AG20443 (cell line): ENCODE measurements at regions not wholly inside any gene's neighbourhood (a gene's known extent, or its start where the extent isn't known, plus 50 kb on each side); places are given as distances from the start of the nearest gene placed in this dataset.

Experiments
- DNase-seq: peaks from one replicate; pipeline ENCODE4 v3.0.0; 2012; ENCODE audit warnings: low spot score, mixed read lengths

- no peak for DNase-seq
Measured at GRCh38 chr17:79369001-79369400, 241.8 kb downstream of the RBFOX3 start.

- no peak for DNase-seq
Measured at GRCh38 chr17:79368521-79368920, 242.3 kb downstream of the RBFOX3 start.

DNA sequence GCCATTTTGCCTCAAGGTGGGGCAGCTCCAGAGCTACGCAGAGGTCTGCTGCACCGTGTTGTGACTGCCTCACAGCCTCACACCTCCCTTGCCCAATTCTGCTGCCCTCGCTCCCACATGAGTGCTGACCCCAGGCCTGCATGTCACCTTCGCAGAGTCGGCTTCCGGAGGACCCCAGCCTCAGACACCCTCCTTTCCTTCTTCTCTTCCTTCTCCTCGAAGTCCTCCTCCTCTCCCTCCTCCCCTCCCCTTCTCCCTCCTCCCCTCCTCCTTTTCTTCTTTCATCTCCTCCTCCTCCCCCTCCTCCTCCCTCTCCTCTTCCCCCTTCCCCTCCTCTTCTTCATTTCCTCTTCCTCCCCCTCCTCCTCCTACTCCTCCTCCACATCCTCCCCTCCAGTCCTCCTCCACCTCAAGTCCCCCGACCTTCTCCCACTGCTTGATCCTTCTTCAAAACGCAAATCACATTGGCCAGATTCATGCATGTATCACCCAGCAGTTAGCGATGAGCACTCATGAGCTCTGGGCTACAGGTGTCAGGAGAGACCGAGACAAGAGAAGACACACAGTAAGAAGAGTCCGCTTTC is 243.8 kb downstream of the RBFOX3 start:
- DNase-seq = no peak

- no peak for DNase-seq
Measured at GRCh38 chr17:79365836-79366770, 244.7 kb downstream of the RBFOX3 start.

DNA sequence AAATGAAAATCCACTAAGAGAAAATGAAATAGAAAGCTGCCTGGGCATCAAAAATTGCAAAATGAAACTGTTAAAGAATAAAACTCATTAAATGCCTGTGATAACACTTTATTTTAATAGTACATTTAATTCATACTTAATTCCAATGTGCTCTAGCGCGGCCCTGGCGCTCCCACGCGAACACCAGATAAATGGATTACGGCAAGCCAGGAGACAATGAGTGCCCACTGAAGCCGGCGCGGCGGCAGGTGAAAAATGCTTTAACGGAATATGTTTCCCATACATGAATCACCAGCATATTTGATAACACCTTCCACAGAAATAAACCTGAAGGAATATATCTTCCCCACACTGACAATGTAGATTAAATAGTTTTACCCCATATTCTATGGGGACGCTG is 245.5 kb downstream of the RBFOX3 start:
- no peak for DNase-seq

DNA sequence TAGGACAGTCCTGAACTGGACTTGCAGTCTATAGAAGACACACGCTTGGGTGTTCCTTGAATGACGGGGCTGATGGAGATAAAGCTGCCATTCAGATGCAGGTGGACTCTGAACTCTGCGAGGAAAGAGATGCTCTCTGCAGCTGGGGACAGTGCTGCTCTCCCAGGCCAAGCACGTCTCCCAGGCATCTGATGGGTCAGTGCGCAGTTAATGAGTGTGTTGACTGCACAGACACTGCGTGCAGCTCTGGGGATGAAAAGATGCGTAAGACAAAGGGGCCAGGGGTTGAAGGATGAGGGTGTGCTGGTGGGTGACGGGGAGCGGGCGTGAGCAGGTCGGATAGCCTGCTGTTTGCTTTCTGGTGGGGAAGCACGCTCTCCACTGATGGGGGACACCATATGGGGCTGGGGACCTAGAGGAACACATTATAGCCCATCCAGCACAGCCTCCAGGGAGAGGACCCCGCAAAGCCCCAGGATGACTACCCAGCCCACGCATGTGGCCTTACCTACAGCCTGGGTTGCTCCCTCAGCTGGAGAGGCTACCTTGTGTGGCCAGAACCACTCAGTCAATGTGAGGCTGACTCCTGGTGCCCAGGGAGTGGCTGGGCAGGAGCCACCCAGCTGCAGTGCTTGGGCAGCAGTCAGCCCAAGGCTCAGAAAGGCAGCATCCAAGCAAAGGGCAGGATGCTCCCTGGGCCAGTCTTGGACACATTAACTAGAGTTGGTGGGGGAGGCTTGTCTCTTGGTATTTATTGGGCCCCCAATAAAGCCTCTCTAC is 246.3 kb downstream of the RBFOX3 start:
- DNase-seq = no peak

GRCh38 chr17:79363552-79364275 is 247.1 kb downstream of the RBFOX3 start:
- no peak for DNase-seq

DNA sequence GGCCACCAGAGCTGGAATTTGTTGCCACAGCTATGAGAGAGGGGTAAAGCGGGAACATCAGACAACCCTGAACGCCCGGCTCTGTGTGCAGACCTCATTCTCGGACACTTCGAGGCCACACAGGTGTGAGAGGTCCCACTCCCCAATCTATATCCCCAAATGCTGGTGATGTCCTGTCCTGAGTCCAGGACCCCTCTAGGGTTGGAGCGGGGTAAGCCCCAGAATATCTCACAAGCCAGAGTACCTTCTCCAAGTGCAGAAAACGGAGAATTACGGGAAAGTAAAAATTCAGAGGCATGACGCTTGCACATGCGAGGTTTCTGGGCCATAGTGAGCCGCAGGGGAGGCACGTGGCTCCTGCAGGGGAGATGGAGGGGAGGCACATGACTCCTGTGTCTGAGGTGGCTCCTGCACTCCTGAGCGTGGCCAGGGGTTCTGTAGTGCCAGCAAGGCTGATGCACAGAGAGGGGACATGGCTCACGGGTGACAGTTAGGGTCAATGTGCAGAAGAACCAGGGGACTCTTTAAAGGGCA is 248.0 kb downstream of the RBFOX3 start:
- no peak for DNase-seq

DNA sequence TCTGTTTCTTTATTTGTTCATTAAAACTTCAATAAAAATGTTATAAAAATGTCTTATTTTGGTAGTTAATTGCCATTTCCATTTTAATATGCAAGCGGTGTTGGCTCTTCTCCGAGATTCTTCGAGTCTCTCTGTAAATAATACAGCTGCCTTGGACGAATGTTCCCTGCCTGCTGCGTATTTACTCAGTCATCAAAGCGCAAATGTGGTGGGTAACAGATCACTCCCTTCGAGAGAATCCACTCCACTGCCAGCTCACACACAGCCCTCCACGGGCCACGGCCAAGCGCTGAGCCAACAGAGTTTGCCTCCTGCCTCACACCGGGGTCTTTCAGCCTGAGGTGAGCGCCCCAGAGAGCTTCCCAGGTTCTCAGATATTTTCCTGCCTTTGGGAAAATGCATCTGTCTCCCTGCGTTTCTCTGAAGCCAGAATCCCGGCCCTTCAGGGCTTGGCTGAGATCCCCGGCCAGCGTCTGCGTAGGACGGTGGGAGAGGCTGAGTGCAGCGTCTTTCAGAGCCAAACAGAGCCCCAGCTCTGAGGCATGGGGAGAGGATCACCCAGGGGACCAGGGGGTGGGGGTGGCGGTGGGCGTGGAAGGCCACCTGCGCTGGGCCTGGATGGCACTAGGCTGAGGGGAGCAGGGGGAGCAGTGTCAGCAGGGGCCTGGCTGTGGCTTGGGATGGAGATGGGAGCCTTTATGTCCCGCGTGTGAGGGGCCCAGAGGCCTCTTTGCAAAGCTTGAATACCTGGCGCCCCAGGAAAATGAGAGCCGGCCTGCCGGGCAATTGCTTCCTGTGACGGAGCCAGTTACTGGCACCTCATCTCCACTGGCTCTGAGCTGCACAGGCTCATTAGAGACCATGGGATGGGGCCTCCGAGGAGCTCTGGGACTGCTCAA is 248.7 kb downstream of the RBFOX3 start:
- DNase-seq = no peak

- no peak for DNase-seq
Measured at GRCh38 chr17:79361221-79361734, 249.6 kb downstream of the RBFOX3 start.

- DNase-seq = no peak
Measured at GRCh38 chr17:79360196-79360595, 250.7 kb downstream of the RBFOX3 start.

DNA sequence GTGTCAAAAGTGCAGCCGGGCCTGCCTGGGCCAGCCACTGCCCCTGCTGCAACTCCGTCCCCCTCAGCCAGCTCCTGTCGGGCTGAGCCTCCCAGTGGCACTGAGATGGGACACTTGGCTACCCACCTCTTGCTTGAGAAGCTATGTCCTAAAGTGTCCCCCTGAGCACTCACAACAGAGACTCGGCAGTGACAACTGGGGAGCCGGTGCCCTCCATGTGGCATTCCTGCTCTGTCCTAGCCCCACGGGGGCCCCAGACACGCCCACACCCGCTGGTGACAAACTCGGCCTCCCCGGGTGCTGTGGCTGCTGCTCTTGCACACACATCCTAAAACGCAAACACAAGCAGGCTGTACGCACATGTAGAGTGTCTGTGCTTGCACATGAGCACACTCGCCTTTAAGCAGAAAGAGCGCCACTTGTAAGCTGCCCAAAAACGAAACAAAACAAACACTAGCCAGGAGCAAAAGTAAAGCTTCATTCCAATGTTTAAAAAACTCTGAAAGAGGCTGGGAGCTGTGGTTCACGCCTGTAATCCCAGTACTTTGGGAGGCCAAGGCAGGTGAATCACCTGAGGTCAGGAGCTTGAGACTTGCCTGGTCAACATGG is 253.9 kb downstream of the RBFOX3 start:
- no peak for DNase-seq

DNA sequence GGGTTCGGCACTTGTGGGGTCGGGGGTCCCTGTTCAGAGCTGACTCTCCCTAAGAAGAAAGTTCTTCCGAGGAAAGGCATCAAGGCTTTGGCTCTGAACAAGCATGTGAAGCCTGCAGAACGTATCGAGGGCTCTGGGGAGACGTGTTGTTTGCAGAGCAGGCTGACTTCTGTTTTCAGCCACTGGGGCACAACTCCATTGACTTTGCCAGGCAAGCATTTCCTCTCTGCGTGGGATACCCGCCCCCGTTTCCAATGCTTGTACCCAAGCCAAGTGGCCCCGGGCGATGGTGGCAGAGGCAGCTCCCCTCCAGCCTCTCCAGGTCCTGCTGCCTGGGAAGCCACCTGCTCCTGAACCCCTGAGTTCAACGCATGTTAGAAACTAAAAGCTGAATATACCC is 255.7 kb downstream of the RBFOX3 start:
- DNase-seq = no peak

DNA sequence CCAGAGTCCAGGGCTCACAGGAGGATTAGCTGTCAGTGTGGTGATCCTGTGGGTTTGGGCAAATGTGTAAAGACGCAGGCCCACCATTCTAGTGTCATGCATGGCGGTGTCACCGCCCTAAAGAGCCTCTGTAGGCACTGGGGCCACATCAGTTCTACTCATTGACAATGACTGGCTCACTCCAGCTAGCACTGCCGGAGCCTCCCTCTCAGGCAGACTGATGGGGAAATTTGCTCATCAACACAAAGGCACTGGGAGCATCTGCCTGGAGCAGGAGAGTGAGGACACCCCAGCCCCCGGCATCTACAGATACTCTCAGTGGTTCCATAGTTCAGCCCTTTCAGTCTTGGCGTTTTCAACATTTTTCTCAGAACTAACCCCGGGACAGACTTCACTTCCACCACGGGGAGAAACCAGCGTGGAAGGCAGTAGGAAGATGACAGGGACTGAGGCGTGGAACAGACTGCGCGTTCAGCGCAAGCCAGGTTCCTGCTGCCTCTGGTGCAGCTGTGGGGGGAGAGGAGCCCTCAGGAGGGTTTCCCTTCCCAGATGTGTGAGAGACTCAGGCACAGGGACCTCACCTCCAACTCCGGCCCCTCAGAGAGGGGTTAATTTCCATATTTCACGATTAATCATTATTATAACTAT is 256.6 kb downstream of the RBFOX3 start:
- DNase-seq = no peak

- DNase-seq = no peak
Measured at GRCh38 chr17:79353548-79353947, 257.3 kb downstream of the RBFOX3 start.

- no peak for DNase-seq
Measured at GRCh38 chr17:79353016-79353415, 257.8 kb downstream of the RBFOX3 start.

DNA sequence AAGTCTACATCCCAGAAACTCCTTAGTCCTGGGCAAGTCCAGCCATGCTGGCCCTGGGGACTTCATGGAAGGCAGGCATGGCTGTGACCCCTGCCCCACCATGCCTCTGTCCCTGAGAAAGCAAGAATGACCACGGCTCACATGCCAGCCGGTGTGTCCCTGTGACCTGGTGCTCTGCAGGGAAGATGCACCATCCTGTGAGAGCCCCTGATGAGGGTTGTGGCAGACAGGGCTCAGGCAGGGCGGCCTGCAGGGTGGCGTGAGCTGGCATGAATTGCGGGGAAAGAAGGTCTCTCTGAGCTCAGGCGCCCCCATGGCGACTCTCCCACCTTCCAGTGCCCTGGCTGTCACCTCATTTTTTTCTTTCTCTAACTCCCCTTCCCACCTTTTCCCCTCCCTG is 260.3 kb downstream of the RBFOX3 start:
- DNase-seq = no peak

DNA sequence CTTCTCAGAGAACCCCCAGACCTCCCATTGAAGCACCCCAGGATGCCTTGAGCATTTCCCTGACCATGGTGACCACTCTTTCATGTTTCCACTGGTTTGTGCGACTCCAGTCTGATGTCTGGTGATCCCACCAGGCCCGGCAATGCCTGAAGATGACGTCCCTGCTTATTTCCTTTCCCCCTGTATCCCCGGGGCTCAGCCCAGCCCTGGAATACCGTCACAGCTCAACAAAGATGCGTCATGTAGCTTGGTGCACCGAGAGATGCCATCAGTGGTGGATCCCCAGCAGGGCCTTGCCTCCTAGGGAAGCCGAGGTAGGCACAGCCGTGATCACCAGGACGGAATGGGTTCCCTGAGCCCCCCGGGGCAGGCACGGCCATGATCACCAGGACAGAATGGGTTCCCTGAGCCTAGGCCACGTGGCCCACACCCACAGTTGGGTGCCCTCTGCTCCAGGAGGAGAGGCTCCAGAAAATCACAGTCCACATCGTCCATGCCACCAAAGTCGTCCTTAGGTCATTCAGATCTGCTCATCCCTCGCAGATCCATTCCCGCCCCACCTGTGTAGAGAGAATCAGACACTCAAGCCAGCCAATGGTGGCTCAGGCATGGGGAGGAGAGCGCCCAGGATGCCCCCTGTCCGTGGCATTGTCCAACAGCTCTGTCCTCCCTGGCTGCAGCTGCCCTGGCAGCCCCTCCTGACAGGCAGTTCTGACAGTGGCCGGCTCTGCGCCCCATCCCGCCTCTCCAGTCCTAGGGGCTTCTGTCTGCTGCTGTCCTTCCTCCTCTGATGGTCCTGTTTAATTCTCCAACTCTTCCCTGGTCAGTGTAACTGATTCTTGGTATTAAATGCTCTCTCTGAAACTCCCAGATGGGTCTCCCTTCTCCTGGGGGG is 261.1 kb downstream of the RBFOX3 start:
- no peak for DNase-seq

DNA sequence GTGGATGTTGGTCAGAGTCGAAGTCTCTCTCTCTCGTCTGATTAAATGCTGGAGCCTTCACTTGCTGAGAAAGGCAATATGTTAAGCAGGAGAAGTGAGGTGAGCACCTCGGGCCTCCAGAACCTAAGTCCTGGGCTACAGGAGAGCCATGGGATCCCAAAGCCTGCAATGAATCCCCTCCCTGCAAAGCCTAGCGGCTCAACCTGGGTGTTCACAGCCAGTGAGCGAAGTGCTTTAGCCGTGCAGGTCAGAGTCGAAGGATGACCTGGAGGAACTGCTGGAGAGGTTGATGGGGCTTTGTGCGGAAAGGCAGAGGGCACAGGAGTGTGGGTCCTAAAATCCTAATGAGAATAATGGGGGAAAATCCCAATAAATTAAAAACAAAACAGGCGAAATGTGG is 267.8 kb downstream of the ENGASE start:
- no peak for DNase-seq
